ENCODE measurements at regions not wholly inside any gene's neighbourhood (a gene's known extent, or its start where the extent isn't known, plus 50 kb on each side); places are given as distances from the start of the nearest gene placed in this dataset.

GRCh38 chr2:236818281-236819045, 248.8 kb downstream of the ACKR3 start:
- DNase-seq (ENCODE audit: unreplicated experiment), result no peak
- CTCF ChIA-PET, result interaction anchor here (0.6 kb wide), 1 partner anchor 44 kb away, joined by 3 read pairs; no protein-coding TSS in a partner anchor
- Mint-ChIP-seq H3K36me3 (ENCODE audit: insufficient read depth, unreplicated experiment) (no peaks in the 10 kb centered on the region), H3K27ac (ENCODE audit: low read depth, unreplicated experiment) (no peak overlapping the region), H3K27me3 (ENCODE audit: insufficient read depth, unreplicated experiment) (no peaks in the 10 kb centered on the region), H3K9me3 (ENCODE audit: unreplicated experiment) (peaks cover 8% of the 10 kb centered on the region), H3K4me3 (ENCODE audit: unreplicated experiment) (no peak overlapping the region), H3K4me1 (ENCODE audit: insufficient read depth, unreplicated experiment) (no peaks in the 10 kb centered on the region)
- intact Hi-C loops (cut with micrococcal nuclease), result no loop called here
- TF ChIP-seq CTCF (IDR thresholded peaks at IDR 0.05; ENCODE audit: unreplicated experiment), result no peak
- POLR2A ChIA-PET, result interaction anchor here (0.5 to 1.0 kb wide), 3 partner anchors 9 to 615 kb away, joined by 3 read pairs; no protein-coding TSS in a partner anchor
- BruUV-seq (replicated peaks), result no TSS peak

- no peak for DNase-seq (ENCODE audit: unreplicated experiment)
- ChIA-PET POLR2A (no interaction called here), CTCF (no interaction called here)
- no peak for TF ChIP-seq CTCF (IDR thresholded peaks at IDR 0.05; ENCODE audit: unreplicated experiment)
- peaks cover 8% of the 10 kb centered on the region for H3K9me3 Mint-ChIP-seq (ENCODE audit: unreplicated experiment)
- BruUV-seq (replicated peaks), result no TSS peak
- intact Hi-C loops (cut with micrococcal nuclease), result no loop called here
- H3K4me3 Mint-ChIP-seq (ENCODE audit: unreplicated experiment), result no peak overlapping the region
- no peaks in the 10 kb centered on the region for H3K36me3 Mint-ChIP-seq (ENCODE audit: insufficient read depth, unreplicated experiment)
- H3K27ac Mint-ChIP-seq (ENCODE audit: low read depth, unreplicated experiment), result no peak overlapping the region
- H3K4me1 Mint-ChIP-seq (ENCODE audit: insufficient read depth, unreplicated experiment), result peaks cover 5% of the 10 kb centered on the region
- no peaks in the 10 kb centered on the region for H3K27me3 Mint-ChIP-seq (ENCODE audit: insufficient read depth, unreplicated experiment)
These were observed 249.8 kb downstream of the ACKR3 start for GRCh38 chr2:236819275-236820002.

GRCh38 chr2:236820763-236821344, 251.2 kb downstream of the ACKR3 start:
- ChIA-PET POLR2A (no interaction called here), CTCF (interaction anchor here (0.7 kb wide), 1 partner anchor 98 kb away, joined by 4 read pairs; no protein-coding TSS in a partner anchor)
- DNase-seq (ENCODE audit: unreplicated experiment), result no peak
- H3K27ac Mint-ChIP-seq (ENCODE audit: low read depth, unreplicated experiment), result no peak overlapping the region
- peaks cover 8% of the 10 kb centered on the region for H3K9me3 Mint-ChIP-seq (ENCODE audit: unreplicated experiment)
- no TSS peak for BruUV-seq (replicated peaks)
- intact Hi-C loops (cut with micrococcal nuclease), result no loop called here
- no peak for TF ChIP-seq CTCF (IDR thresholded peaks at IDR 0.05; ENCODE audit: unreplicated experiment)
- peaks cover 5% of the 10 kb centered on the region for H3K4me1 Mint-ChIP-seq (ENCODE audit: insufficient read depth, unreplicated experiment)
- no peaks in the 10 kb centered on the region for H3K36me3 Mint-ChIP-seq (ENCODE audit: insufficient read depth, unreplicated experiment)
- no peaks in the 10 kb centered on the region for H3K27me3 Mint-ChIP-seq (ENCODE audit: insufficient read depth, unreplicated experiment)
- H3K4me3 Mint-ChIP-seq (ENCODE audit: unreplicated experiment), result no peak overlapping the region

GRCh38 chr2:236823041-236823629, 253.5 kb downstream of the ACKR3 start:
- no peak overlapping the region for H3K4me3 Mint-ChIP-seq (ENCODE audit: unreplicated experiment)
- peaks cover 5% of the 10 kb centered on the region for H3K4me1 Mint-ChIP-seq (ENCODE audit: insufficient read depth, unreplicated experiment)
- ChIA-PET CTCF (no interaction called here), POLR2A (no interaction called here)
- H3K27ac Mint-ChIP-seq (ENCODE audit: low read depth, unreplicated experiment), result no peak overlapping the region
- no peaks in the 10 kb centered on the region for H3K36me3 Mint-ChIP-seq (ENCODE audit: insufficient read depth, unreplicated experiment)
- no peak for TF ChIP-seq CTCF (IDR thresholded peaks at IDR 0.05; ENCODE audit: unreplicated experiment)
- no TSS peak for BruUV-seq (replicated peaks)
- no peaks in the 10 kb centered on the region for H3K27me3 Mint-ChIP-seq (ENCODE audit: insufficient read depth, unreplicated experiment)
- peaks cover 8% of the 10 kb centered on the region for H3K9me3 Mint-ChIP-seq (ENCODE audit: unreplicated experiment)
- intact Hi-C loops (cut with micrococcal nuclease), result no loop called here
- no peak for DNase-seq (ENCODE audit: unreplicated experiment)

Data from MCF 10A (cell line).